ENCODE measurements at regions not wholly inside any gene's neighbourhood (a gene's known extent, or its start where the extent isn't known, plus 50 kb on each side); places are given as distances from the start of the nearest gene placed in this dataset.

- TF ChIP-seq CTCF (IDR thresholded peaks at IDR 0.05; ENCODE audit: control extremely low read depth in 1 of 3, insufficient read depth in 1 of 3, low read depth in 1 of 3, low read length in 3 of 3), result peak; percentile 52 to 69 (median 53); a peak in 3 of 4 replicates
- TF ChIP-seq POLR2AphosphoS5 (IDR thresholded peaks at IDR 0.05; ENCODE audit: low read depth, low read length), result no peak
- TF ChIP-seq JUN (IDR thresholded peaks at IDR 0.05; ENCODE audit: low read depth, low read length), result no peak
- no peak for TF ChIP-seq TCF12 (IDR thresholded peaks at IDR 0.05; ENCODE audit: low read depth, low read length)
- TF ChIP-seq E2F6 (IDR thresholded peaks at IDR 0.05), result no peak
- no peak for TF ChIP-seq POLR2A (IDR thresholded peaks at IDR 0.05; ENCODE audit: control extremely low read depth in 1 of 2, low read depth in 2 of 2, low read length in 2 of 2)
- no peak for TF ChIP-seq KDM5A (IDR thresholded peaks at IDR 0.05; ENCODE audit: low read length)
- no peak for TF ChIP-seq MAX (IDR thresholded peaks at IDR 0.05)
- TF ChIP-seq PHF8 (conservative IDR thresholded peaks at IDR 0.05; ENCODE audit: low read depth, low read length), result no peak
These were observed 331.8 kb downstream of the HACE1 start for GRCh38 chr6:104527761-104528415.

Data from H1 (cell line).